ENCODE measurements at regions not wholly inside any gene's neighbourhood (a gene's known extent, or its start where the extent isn't known, plus 50 kb on each side); places are given as distances from the start of the nearest gene placed in this dataset.
"Not testable (repeated sequence)": the region's sequence is repeated elsewhere in the genome, so short reads cannot be mapped to it uniquely, and the experiment has no call there.

DNA sequence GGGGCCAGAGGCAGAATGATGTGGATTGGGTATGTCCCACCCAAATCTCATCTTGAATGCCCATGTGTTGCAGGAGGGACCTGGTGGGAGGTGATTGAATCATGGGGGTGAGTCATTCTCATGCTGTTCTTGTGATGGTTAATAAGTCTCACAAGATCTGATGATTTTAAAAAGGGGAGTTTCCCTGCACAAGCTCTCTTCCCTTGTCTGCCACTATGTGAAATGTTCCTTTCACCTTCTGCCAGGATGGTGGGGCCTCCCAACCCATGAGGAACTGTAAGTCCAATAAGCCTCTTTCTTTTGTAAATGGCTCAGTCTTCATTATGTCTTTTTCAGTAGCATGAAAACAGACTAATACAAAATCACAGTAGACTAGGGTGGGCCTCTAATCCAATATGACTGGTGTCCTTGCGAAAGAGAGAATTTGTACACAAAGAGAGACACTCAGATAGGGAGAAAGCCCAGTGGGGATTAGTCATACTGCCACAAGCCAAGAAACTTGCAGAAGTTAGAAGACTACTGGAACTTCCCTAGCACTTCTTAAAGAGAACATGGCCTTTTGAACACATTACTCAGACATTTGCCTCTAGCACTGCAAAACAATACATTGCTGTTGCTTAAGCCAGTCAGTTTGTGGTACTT is 68.4 kb downstream of the ANXA1 start:
- DNase-seq: peak; percentile 13

DNA sequence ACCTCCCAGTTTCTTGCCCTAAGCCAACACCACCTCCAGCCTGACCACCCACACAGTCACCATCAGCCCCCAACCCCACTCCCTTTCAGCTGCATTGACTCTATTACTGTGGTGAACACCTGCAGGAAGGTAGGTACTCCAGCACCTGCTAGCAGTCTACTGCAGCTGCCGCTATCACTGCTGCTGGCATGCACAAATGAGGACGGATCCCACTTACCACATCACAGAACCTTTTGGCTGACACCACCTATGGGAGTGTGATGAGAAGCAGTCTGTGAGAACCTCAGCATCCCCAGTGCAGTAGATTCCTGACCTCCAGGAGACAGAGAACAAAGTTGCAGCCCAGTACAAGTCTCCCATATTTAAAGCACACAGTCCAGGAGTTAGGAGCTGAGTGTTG is 71.9 kb downstream of the ANXA1 start:
- DNase-seq: no peak

DNA sequence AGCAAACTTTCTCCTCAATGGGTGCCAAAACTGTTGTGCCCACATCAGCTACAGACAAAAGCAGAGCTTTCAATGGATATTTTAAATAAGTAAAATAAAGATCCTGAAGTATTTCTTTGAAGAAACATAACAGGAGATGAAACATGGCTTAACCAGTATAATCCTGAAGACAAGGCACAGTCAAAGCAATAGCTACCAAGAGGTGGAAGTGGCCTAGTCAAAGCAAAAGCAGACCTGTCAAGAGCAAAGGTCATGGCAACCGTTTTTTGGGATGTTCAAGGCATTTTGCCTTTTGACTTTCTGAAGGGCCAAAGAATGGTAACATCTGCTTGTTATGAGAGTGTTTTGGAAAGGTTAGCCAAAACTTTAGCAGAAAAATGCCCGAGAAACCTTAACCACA is 77.9 kb downstream of the ANXA1 start:
- DNase-seq: no peak

DNA sequence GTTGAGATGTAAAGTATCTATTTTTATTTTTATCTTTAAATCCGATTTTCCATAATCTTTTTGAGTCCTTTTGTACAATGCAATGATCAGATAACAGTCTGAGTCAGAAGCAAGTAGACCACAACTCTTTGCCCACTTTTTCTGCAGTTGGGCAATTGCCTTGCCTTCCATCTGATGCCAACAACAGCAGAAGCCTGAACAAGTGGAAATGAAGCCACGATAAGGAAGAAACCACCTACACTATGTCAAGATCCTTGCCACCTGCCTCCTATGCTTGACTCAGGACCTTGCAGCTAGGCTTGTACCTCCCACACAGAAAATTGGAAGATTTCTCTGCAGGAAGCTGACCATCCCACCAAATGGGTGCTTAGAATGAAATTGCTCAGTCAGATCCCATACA is 78.6 kb downstream of the ANXA1 start:
- DNase-seq: no peak

DNA sequence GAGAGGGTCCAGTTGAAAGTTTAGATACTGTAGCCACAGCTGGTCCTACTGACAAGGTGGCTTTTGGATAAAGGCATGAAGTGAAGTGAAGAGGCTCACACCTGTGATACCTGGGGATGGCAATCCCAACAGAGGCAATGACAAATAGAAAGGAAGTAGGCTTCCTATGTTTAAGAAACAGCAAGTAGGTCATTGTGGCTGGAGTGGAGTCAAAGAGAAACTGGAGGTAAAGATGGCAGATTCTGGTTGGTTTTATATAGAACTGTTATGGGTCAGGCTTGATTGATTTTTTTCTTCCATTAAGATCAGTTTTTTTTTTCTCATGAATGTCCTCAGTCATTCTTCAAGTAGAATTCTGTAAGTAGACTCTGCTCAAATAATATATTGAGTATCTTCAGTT is 79.5 kb downstream of the ANXA1 start:
- DNase-seq: no peak

DNA sequence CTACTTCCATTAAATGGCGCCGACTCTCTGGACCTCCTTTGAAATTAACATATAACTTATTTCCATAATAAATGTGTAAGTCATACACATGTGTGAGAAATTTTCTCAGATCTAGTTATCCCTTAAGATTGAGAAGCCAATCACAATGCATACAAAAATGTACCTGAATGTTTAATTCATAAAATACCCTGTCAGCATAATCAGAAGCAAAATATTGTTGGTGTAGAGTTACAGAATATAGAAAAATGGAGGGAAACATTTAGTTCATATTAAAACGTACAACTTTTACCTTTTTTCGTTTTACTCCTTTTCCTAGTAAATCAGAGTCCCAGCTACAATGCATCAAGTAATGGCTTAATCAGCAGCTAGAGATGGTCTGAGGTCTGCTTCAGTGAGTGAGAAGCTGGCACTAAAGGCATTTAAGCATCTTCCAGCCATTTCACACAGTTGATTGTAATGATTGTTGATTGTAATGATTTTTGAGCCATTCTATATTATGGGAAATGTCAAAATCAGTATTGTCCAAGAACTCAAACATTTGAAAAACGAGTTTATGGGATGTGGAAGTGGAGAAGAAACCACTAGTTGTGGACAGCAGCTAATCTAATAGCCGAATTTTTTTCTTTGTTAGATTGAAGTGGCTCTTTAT is 81.8 kb downstream of the ANXA1 start:
- no peak for DNase-seq

DNA sequence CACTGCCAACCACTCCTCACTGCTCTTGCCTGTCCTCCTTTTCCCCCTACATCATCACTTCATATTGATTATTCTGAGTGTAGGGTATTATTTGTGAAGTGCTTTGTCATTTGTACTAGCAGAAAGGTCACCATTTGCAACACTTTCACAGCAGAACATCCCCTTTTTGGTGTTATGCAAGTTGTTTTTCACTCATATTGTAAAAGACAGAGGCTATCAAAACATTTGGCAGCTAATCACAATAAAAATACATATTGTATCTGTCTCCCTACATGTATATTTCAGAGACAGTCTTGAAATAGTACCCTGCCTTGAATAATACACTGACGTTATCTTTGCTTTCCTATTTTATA is 82.3 kb downstream of the ANXA1 start:
- DNase-seq: no peak

DNA sequence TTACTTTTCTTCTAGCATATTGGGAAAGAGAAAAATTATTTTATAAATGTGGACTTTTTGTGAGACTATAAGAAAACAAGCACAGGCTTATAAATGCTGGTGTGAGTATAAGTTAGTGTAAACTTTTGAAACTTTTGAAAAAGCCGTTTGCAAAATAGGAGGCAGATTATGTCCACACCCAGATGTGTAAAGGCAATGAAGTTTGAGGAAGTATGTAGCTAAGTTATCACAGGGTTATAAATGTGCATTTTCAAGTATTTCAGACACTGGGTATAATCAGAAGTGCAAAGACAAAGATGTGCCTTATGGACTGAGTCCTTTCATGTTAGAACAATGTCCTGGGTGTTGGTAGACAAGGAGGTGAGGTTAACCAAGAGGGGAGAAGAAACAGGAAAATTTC is 85.5 kb downstream of the ANXA1 start:
- DNase-seq: no peak

DNA sequence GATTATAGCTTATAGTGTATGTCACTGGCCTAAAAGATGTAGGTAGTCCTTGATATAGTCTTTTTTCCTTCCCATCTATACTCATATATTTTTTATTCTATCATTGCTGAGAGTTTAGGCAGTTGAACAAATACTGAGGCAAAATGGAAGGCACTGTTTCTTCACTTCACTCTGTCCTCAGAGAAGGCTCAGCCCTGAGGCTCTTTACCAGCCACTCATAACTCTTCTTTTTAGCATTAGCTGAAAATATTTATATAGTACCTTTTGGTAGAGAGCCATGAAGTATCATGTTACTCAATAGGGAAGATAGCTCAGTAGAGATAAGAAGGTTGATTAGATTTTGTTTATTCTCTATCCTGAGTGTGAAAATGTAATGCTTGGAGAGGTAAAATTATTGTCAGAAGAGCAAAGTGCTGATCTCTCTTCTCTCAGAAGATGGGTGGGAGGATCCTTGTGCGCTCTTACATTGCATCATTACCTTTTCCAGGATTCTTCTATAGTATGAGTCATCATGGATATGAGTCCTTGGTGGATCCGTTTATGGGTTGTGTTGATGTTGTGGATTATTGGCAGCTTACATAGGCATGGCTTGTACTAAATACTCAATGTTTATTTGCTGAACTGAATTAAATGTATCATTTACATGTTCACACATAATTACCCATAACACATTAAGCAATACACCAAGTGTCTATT is 88.1 kb downstream of the ANXA1 start:
- no peak for DNase-seq

DNA sequence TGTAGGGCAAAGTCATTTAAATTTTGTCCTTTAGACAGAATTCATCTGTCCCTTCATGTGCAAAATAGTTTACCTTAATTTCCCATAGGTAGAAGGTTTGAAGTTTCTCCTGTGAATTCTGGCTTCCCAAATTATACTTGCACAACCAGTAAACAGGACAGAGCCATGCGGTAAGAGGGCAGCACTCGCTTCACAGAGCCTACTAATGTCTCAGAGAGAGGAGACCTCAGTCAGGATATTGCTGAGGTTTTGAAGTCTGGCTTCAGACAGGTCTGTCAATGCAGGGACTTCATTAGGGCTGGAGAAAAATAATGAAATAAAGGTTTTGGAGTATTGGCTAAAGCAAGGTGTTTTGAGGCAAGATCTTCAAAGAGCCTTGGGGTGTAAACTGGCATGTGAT is 91.4 kb downstream of the ANXA1 start:
- no peak for DNase-seq

DNA sequence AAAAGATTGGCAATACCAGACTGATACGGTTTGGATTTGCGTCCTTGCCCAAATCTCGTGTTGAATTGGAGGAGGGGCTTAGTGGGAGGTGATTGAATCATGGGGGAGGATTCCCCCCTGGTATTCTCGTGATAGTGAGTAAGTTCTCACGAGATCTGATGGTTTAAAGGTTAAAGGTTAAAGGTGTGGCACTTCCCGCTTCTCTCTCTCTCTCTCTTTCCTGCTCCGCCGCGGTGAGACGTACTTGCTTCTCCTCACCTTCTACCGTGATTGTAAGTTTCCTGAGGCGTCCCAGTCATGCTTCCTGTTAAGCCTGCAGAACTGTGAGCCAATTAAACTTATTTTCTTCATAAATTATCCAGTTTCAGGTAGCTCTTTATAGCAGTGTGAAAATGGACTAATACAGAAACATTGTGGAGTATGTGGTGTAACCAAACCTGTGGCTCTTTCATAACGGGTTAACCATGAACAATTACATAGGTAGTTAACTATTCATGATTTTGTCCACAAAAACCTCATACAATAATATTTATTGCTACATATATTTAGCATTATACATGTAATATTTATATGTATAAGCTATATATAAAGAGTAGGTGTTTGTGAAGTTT is 107.5 kb downstream of the ANXA1 start:
- no peak for DNase-seq

DNA sequence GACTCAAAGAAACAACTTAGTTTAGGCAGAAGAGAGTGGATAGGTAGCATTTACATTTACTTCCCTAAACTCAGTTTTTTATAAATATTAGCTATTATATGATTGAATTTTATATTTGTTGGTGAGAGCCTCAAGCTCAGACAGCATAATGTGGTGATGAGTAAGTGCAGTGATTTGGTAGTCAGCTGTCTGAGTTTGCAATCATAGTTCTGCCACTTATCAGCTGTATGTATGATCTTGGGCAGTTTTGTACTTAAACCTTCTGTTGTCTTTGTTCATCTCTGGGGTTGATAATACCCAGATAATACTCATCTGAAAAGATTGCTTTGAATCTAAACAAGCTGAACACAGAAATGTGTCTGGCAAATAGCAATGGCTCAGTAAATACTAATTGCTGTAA is 108.8 kb downstream of the ANXA1 start:
- no peak for DNase-seq

DNA sequence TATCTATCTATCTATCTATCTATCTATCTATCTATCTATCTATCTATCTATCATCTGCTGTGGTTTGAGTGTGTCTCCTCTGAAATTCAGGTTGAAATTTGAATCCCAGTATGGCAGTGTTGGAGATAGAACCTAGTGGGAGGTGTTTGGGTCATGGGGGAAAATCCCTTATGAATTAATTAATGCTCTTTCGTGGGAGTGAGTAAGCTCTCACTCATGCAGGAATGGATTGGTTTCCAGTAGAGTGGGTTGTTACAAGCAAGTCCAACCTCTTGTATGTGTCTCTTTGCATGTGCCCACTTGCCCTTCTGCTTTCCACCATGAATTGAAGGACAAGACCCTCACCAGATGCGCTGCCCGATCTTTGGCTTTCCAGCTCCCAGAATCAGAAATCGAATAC is 113.0 kb downstream of the ANXA1 start:
- no peak for DNase-seq

DNA sequence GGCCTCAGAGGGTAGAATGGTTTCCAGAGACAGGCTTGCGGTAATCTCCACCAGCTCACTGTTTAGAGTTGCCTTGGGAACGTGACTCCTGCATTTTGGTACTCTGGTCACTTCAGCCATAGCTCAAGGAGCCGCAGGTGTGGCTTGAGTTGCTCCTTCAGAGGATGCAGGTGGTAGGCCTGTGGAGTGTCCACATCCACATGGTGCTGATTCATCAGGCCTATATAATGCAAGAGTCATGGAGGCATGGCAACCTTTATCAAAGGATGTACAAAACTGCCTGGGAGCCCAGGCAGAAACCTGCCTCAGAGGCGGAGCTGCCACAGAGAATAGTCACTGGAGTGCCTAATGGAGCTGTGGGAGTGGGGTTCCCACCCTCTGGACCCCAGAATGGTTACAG is 114.2 kb downstream of the ANXA1 start:
- DNase-seq: no peak

DNA sequence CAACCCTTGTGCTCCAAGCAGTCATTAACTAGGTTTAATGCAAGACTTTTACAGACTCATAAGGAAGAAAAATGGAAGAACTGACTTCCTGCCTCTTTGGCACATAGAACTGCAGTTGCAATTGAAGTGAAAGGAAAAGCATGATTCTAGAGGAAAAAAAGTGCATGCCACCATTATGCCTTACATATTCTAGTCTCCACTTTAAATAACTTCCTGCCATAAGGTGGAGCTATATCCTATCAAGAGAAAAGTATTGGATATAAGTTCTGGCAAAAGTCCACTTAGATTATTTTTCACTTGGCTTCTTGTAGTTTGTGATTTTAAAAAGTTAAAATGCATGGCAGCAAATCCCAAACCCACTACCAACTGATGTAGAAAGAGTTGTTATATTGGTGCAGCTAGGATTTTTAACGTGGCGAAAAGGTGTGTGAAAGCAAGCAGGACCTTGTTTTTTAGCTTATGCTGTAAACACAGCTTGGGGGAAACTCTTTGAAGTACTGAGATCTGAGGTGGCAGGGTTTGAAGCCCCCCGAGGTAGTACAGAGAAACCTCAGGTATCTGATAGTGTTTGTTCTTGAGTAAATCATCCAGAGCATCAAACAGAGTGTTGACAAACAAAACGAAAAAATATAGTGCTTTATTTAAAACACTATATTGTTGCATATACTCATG is 117.9 kb downstream of the ANXA1 start:
- no peak for DNase-seq

DNA sequence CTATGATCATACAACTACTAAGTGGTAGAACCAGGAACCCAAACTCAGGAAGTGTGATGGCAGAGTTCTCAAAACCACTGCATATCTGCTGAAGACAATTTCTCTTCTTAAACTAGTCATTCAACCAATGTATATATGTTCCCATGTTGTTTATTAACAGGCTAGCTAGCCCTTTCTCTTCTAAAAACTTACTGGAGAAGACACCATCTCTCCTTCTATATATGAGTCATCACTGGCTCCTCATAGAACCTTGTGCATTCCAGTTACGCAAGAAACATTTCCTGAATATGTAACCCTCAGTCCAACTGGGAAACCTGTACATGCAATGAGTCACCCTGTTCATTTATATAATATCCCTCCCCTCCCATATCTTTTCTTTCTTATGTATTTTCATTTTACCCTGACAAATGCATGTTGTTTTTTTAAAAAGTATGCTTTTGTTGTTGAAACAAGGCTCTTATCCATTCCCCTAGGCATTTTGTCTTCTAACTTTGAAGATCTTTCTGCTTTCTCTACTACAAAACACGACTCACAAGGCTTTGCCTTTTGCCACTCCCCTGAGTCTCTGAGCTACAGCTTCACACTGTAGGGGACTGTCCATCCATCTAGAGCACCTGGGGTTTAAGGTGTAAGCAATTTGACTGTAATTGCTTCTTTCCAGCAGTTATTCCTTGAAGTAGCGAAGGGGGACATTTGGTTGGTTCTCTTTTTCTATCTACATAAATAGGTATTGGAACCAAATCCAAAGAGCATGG is 119.5 kb downstream of the ANXA1 start:
- no peak for DNase-seq

DNA sequence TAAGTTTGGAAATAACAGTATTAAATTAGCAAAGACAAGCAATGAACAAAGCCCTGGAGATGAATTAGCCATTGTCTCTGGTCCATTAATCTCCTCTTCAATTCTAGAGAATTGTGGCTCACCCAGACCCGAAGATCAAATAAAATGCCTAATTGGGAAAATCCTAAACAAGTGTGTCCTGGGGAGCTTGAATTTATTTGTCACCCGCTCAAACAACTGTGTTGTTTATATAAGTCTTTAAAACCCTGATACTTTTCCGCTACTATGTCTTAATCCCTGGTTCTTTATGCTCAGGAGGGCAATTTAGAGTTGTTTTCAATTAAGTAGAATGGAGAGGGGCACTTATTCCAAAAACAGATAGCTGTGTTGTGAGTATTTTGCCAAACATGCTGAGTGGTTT is 128.4 kb downstream of the ANXA1 start:
- DNase-seq: no peak

DNA sequence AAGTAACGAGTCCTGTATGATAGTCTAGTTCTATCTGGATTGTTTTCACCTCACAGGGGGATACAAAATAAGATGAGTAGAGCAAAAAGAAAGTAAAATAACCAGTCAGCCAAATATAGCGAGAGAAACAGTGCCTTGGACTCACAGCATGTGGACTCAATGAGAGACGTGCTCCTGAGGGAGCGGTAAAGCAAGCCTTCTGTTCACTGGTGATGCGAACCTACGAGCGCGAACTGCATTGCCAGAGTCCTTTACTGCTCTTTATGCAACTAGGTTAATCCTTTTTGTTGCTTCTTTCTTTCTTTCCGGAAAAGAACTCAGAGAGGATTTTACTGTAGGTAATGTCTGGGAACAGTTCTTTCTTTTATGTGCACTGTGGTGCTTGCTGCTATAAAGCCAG is 132.7 kb downstream of the ANXA1 start:
- DNase-seq: no peak

DNA sequence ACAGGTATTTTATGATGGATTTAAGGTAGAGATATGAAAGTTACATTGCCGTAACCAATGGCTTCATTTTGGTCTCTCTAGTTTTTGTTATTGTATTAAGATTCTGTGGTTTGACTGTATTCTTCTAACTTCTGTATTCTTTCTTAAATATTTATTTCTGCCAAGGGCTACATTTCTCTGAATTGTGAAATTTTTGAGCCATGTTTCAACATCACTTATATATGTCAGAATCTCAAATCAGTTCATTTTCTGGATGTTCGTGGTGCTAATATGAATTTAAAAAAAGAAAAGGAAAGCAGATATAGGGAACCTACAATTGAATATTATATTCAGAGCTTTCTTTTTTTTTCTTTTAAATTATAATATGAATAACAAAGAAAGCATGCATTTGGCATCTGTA is 142.7 kb downstream of the ANXA1 start:
- DNase-seq: no peak

DNA sequence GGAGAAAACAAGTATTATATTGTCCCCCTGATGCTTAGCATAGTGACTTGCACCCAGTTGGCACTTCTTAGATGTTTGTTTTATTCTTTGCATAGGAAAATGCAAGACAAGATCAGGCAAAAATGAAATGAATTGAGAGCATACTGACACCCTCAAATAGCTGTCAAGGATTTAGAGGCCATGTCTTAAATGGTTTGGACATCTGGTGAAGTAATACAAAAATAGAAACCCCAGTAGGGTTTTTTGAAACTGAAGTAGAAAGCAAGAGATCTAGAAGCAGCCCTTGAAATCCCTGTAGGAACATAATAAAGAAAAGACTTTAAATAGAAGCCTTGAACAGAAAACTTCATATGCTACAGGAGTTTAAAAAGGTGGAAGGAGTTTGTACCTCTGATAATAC is 174.3 kb downstream of the ANXA1 start:
- no peak for DNase-seq

DNA sequence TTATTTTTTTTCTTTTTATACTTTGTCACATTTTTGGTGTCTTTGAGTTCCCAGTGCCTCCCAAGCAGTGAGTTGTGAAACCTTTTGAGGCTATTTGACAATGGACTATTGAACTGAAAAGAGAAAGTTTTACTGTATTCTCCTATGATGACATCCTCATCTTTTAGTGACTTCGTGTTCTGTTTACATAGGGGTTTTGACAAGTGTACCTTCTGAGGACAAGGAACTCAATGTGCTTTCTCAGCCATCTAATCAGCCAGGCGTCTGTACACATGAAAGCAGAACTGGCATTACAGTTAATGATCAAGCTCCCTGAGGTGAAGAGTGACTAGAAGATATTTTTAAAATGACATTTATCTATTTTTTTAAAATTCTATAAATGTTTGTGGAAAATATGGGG is 175.5 kb downstream of the ANXA1 start:
- DNase-seq: no peak

DNA sequence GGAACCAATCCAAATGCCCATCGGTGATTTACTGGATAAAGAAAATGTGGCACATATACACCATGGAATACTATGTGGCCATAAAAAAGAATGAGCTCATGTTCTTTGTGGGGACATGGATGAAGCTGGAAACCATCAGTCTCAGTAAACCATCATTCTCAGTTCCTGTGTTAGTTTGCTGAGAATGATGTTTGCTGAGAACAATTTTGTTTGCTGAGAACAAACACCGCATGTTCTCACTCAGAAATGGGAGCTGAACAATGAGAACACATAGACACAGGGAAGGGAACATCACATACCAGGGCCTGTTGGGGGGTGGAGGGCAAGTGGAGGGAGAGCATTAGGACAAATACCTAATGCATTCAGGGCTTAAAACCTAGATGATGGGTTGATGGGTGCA is 185.5 kb downstream of the ANXA1 start:
- DNase-seq: not testable (repeated sequence)

DNA sequence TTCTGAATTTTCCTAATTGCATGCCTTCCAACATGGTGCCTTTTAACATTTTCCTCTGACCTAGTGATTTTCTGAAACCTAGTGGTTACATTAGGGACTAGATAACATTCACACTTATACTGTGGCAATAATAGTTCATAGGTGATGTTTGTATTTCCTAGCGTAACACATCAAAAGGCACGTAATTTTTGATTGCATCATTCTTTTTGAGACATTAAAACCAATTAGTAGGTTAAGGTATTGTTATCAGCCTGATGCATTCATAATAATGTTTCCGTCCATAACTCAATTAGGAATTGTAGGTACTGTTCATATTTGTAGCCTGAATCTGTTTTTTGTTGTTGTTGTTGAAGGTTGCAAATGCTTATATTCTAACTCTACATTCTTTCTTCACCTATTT is 192.4 kb downstream of the ANXA1 start:
- no peak for DNase-seq

Measured in CD4-positive, alpha-beta T cell treated with Interleukin-17A for 1 hour (primary cell).